Adipose tissue (tissue), 3 donors: ENCODE measurements at regions not wholly inside any gene's neighbourhood (a gene's known extent, or its start where the extent isn't known, plus 50 kb on each side); places are given as distances from the start of the nearest gene placed in this dataset.
"Not testable (repeated sequence)": the region's sequence is repeated elsewhere in the genome, so short reads cannot be mapped to it uniquely, and the experiment has no call there.

Experiments used
- H3K27ac ChIP-seq: one replicate; pipeline ENCODE4 v1.5.1; 2013; ENCODE audit warnings: low read depth, low read length
- WGBS, 3 donors: extraction: QIAGEN DNeasy Blood & Tissue Kit; methylation state at CpG; one replicate each; pipeline ENCODE4 v1.1.7; 2013; 5-methylcytosine and 5-hydroxymethylcytosine counted together
- donor health status: healthy with polysubstance abuse.
- donor health status: Bipolar disorder and iron deficiency.
- donor health status: healthy.

- 85 to 90% (median 88%) methylated on average over 8 of the region's 8 CpGs for WGBS, 3 donors
- H3K27ac ChIP-seq: no peak overlapping the region
Observed at GRCh38 chr12:124709722-124710687, 142.6 kb upstream of the NCOR2 start.

- 78 to 97% (median 78%) methylated on average over 8 of the region's 8 CpGs for WGBS, 3 donors
- H3K27ac ChIP-seq: no peak overlapping the region
Observed at GRCh38 chr12:124707316-124707715, 139.9 kb upstream of the NCOR2 start.

- 96 to 98% (median 96%) methylated on average over 10 of the region's 10 CpGs for WGBS, 3 donors
Observed at GRCh38 chr12:124706363-124706762, 139.0 kb upstream of the NCOR2 start.

GRCh38 chr12:124705545-124706138, 138.2 kb upstream of the NCOR2 start:
- WGBS, 3 donors: 85 to 88% (median 87%) methylated on average over 10 to 11 of the region's 11 CpGs
- no peak overlapping the region for H3K27ac ChIP-seq

More at GRCh38 chr12:124706363-124706762, 139.0 kb upstream of the NCOR2 start:
- no peak overlapping the region for H3K27ac ChIP-seq

- WGBS, 3 donors: 90 to 94% (median 91%) methylated on average over 13 of the region's 13 CpGs
- no peak overlapping the region for H3K27ac ChIP-seq
Observed at GRCh38 chr12:124704619-124705018, 137.2 kb upstream of the NCOR2 start.

GRCh38 chr12:124703856-124704255, 136.4 kb upstream of the NCOR2 start:
- H3K27ac ChIP-seq: no peak overlapping the region
- 58 to 82% (median 70%) methylated on average over 8 of the region's 8 CpGs for WGBS, 3 donors

GRCh38 chr12:124702736-124703135, 135.3 kb upstream of the NCOR2 start:
- 64 to 92% (median 80%) methylated on average over 1 of the region's 1 CpG for WGBS, 3 donors

GRCh38 chr12:124700810-124701592, 133.6 kb upstream of the NCOR2 start:
- 48 to 72% (median 50%) methylated on average over 17 of the region's 17 CpGs for WGBS, 3 donors

More at GRCh38 chr12:124702736-124703135, 135.3 kb upstream of the NCOR2 start:
- no peak overlapping the region for H3K27ac ChIP-seq

GRCh38 chr12:124699909-124700308, 132.5 kb upstream of the NCOR2 start:
- no peak overlapping the region for H3K27ac ChIP-seq
- WGBS, 3 donors: 87 to 88% (median 87%) methylated on average over 14 of the region's 14 CpGs

More at GRCh38 chr12:124700810-124701592, 133.6 kb upstream of the NCOR2 start:
- no peak overlapping the region for H3K27ac ChIP-seq

- no peak overlapping the region for H3K27ac ChIP-seq
- 77 to 85% (median 78%) methylated on average over 6 of the region's 6 CpGs for WGBS, 3 donors
Observed at GRCh38 chr12:124698998-124699305, 131.5 kb upstream of the NCOR2 start.

GRCh38 chr12:124698211-124698997, 131.0 kb upstream of the NCOR2 start:
- WGBS, 3 donors: 38 to 53% (median 52%) methylated on average over 15 of the region's 15 CpGs
- H3K27ac ChIP-seq: no peak overlapping the region

- WGBS, 3 donors: 74 to 88% (median 84%) methylated on average over 11 of the region's 11 CpGs
Observed at GRCh38 chr12:124697722-124698121, 130.3 kb upstream of the NCOR2 start.

GRCh38 chr12:124696693-124697476, 129.5 kb upstream of the NCOR2 start:
- WGBS, 3 donors: 35 to 58% (median 57%) methylated on average over 3 of the region's 3 CpGs
- no peak overlapping the region for H3K27ac ChIP-seq

More at GRCh38 chr12:124697722-124698121, 130.3 kb upstream of the NCOR2 start:
- H3K27ac ChIP-seq: not testable (repeated sequence)

GRCh38 chr12:124695861-124696260, 128.4 kb upstream of the NCOR2 start:
- no peak overlapping the region for H3K27ac ChIP-seq
- 61 to 83% (median 73%) methylated on average over 5 of the region's 5 CpGs for WGBS, 3 donors

GRCh38 chr12:124694846-124695497, 127.6 kb upstream of the NCOR2 start:
- 52 to 85% (median 60%) methylated on average over 14 of the region's 14 CpGs for WGBS, 3 donors
- no peak overlapping the region for H3K27ac ChIP-seq

GRCh38 chr12:124694250-124694649, 126.8 kb upstream of the NCOR2 start:
- no peak overlapping the region for H3K27ac ChIP-seq
- WGBS, 3 donors: 34 to 68% (median 40%) methylated on average over 5 of the region's 5 CpGs
